ENCODE measurements at regions not wholly inside any gene's neighbourhood (a gene's known extent, or its start where the extent isn't known, plus 50 kb on each side); places are given as distances from the start of the nearest gene placed in this dataset.

GRCh38 chrX:140318296-140318695, 186.6 kb downstream of the SOX3 start:
- Histone ChIP-seq H3K9me3 (ENCODE audit: control insufficient read depth, insufficient read depth, low read length) (no peaks in the 10 kb centered on the region), H3K36me3 (ENCODE audit: control insufficient read depth, insufficient read depth, low read length) (no peaks in the 10 kb centered on the region), H3K27ac (ENCODE audit: low read length) (no peak overlapping the region), H3K4me1 (ENCODE audit: control insufficient read depth, insufficient read depth, low read length) (no peaks in the 10 kb centered on the region), H3K27me3 (ENCODE audit: control insufficient read depth, insufficient read depth, low read length) (no peaks in the 10 kb centered on the region), H3K4me3 (ENCODE audit: low read length) (no peak overlapping the region)
- TF ChIP-seq CTCF (IDR thresholded peaks at IDR 0.05) = no peak
- no peak overlapping the region for H3K27ac Mint-ChIP-seq
- peaks cover 0 to 2% of the 10 kb centered on the region in 2 donors for H3K9me3 Mint-ChIP-seq
- intact Hi-C loops (cut with micrococcal nuclease) = no loop called here
- H3K4me3 Mint-ChIP-seq = no peak overlapping the region
- no peaks in the 10 kb centered on the region for H3K27me3 Mint-ChIP-seq (ENCODE audit: low read depth in 2 of 2)
- ATAC-seq = no peak
- no peak for DNase-seq
- 90% methylated on average over 3 of the region's 4 CpGs for WGBS (ENCODE audit: insufficient coverage)
- H3K36me3 Mint-ChIP-seq = no peaks in the 10 kb centered on the region
- H3K4me1 Mint-ChIP-seq = no peaks in the 10 kb centered on the region

GRCh38 chrX:140317462-140317861, 187.4 kb downstream of the SOX3 start:
- no peaks in the 10 kb centered on the region for H3K27me3 ChIP-seq (ENCODE audit: control insufficient read depth, insufficient read depth, low read length)
- H3K9me3 ChIP-seq (ENCODE audit: control insufficient read depth, insufficient read depth, low read length) = no peaks in the 10 kb centered on the region
- no peaks in the 10 kb centered on the region for H3K27me3 Mint-ChIP-seq (ENCODE audit: low read depth in 2 of 2)
- H3K4me3 ChIP-seq (ENCODE audit: low read length) = no peak overlapping the region
- H3K4me1 Mint-ChIP-seq = no peaks in the 10 kb centered on the region
- no peaks in the 10 kb centered on the region for H3K36me3 Mint-ChIP-seq
- TF ChIP-seq CTCF (IDR thresholded peaks at IDR 0.05) = no peak
- no peak for DNase-seq
- no peak overlapping the region for H3K27ac Mint-ChIP-seq
- intact Hi-C loops (cut with micrococcal nuclease) = no loop called here
- H3K4me1 ChIP-seq (ENCODE audit: control insufficient read depth, insufficient read depth, low read length) = no peaks in the 10 kb centered on the region
- H3K9me3 Mint-ChIP-seq = peaks cover 0 to 2% of the 10 kb centered on the region in 2 donors
- no peak overlapping the region for H3K4me3 Mint-ChIP-seq
- WGBS (ENCODE audit: insufficient coverage) = 89% methylated on average over 1 of the region's 2 CpGs
- no peak for ATAC-seq
- no peaks in the 10 kb centered on the region for H3K36me3 ChIP-seq (ENCODE audit: control insufficient read depth, insufficient read depth, low read length)
- no peak overlapping the region for H3K27ac ChIP-seq (ENCODE audit: low read length)

GRCh38 chrX:140298960-140299825, 205.7 kb downstream of the SOX3 start:
- 81% methylated on average over 5 of the region's 11 CpGs for WGBS (ENCODE audit: insufficient coverage)
- peaks cover 2 to 9% of the 10 kb centered on the region in 2 donors for H3K9me3 Mint-ChIP-seq
- Histone ChIP-seq H3K4me3 (ENCODE audit: low read length) (no peak overlapping the region), H3K27ac (ENCODE audit: low read length) (no peak overlapping the region), H3K4me1 (ENCODE audit: control insufficient read depth, insufficient read depth, low read length) (no peaks in the 10 kb centered on the region), H3K27me3 (ENCODE audit: control insufficient read depth, insufficient read depth, low read length) (no peaks in the 10 kb centered on the region), H3K9me3 (ENCODE audit: control insufficient read depth, insufficient read depth, low read length) (no peaks in the 10 kb centered on the region), H3K36me3 (ENCODE audit: control insufficient read depth, insufficient read depth, low read length) (no peaks in the 10 kb centered on the region)
- ATAC-seq (no peak), DNase-seq (no peak)
- no peaks in the 10 kb centered on the region for H3K36me3 Mint-ChIP-seq
- H3K4me1 Mint-ChIP-seq = no peaks in the 10 kb centered on the region
- no peak for TF ChIP-seq CTCF (IDR thresholded peaks at IDR 0.05)
- intact Hi-C loops (cut with micrococcal nuclease) = no loop called here
- H3K27ac Mint-ChIP-seq = no peak overlapping the region
- H3K27me3 Mint-ChIP-seq (ENCODE audit: low read depth in 2 of 2) = peaks cover 0 to 5% of the 10 kb centered on the region in 2 donors
- H3K4me3 Mint-ChIP-seq = no peak overlapping the region

GRCh38 chrX:140297273-140297672, 207.6 kb downstream of the SOX3 start:
- Mint-ChIP-seq H3K27me3 (ENCODE audit: low read depth in 2 of 2) (peaks cover 0 to 5% of the 10 kb centered on the region in 2 donors), H3K4me1 (no peaks in the 10 kb centered on the region), H3K36me3 (no peaks in the 10 kb centered on the region), H3K27ac (no peak overlapping the region), H3K4me3 (no peak overlapping the region), H3K9me3 (peaks cover 2 to 7% of the 10 kb centered on the region in 2 donors)
- no peaks in the 10 kb centered on the region for H3K9me3 ChIP-seq (ENCODE audit: control insufficient read depth, insufficient read depth, low read length)
- no peaks in the 10 kb centered on the region for H3K36me3 ChIP-seq (ENCODE audit: control insufficient read depth, insufficient read depth, low read length)
- H3K4me1 ChIP-seq (ENCODE audit: control insufficient read depth, insufficient read depth, low read length) = no peaks in the 10 kb centered on the region
- no CpG with 5 or more reads among the region's 1 CpG for WGBS (ENCODE audit: insufficient coverage)
- H3K27ac ChIP-seq (ENCODE audit: low read length) = no peak overlapping the region
- no peak for TF ChIP-seq CTCF (IDR thresholded peaks at IDR 0.05)
- intact Hi-C loops (cut with micrococcal nuclease) = no loop called here
- no peak overlapping the region for H3K4me3 ChIP-seq (ENCODE audit: low read length)
- DNase-seq (no peak), ATAC-seq (no peak)
- H3K27me3 ChIP-seq (ENCODE audit: control insufficient read depth, insufficient read depth, low read length) = no peaks in the 10 kb centered on the region
